ENCODE measurements at regions not wholly inside any gene's neighbourhood (a gene's known extent, or its start where the extent isn't known, plus 50 kb on each side); places are given as distances from the start of the nearest gene placed in this dataset.

DNA sequence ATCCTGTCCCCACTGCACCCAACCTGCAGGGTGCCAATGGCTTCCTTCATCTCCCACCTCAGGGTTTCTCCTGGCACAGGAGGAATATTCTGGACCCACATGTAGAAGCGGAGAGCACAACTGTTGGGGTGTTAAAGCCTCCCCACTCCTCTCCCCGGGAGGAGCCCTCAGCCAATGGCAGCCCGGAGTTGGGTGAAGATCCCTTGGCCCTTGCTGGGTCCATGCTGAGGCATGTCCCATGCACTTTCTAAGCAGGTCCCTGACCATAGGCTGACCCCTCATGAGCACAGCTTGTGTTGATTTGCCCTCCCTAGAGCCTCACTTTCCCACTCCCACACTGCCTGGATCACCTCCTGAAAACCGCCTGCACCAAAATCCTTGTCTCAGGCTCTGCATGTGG is 97.2 kb upstream of the PMEPA1 start:
- TF ChIP-seq CTCF (conservative IDR thresholded peaks at IDR 0.05), result no peak
- no peak for TF ChIP-seq ZFX (IDR thresholded peaks at IDR 0.05)
